DOHH2 (cell line): ENCODE measurements at regions not wholly inside any gene's neighbourhood (a gene's known extent, or its start where the extent isn't known, plus 50 kb on each side); places are given as distances from the start of the nearest gene placed in this dataset.

Experiments used
- H3F3A ChIP-seq: fragments of 200-600 bp; sonication (generic), shearing (Covaris generic); 2 replicates; pipeline ENCODE4 v1.6.0; 2016; ENCODE audit warnings: antibody characterized with exemption, mild to moderate bottlenecking; ENCODE audit not compliant: control insufficient read depth, insufficient read depth
- H3K27ac ChIP-seq: fragments of 200-600 bp; sonication (generic); 2 replicates; pipeline ENCODE4 v1.5.1; 2014; ENCODE audit warnings: low read depth, mild to moderate bottlenecking, low read length, moderate library complexity
- H3K27me3 ChIP-seq: fragments of 200-600 bp; sonication (generic); 2 replicates; pipeline ENCODE4 v1.6.1; 2014; ENCODE audit warnings: mild to moderate bottlenecking, low read length, mixed read lengths; ENCODE audit not compliant: control insufficient read depth
- H3K36me3 ChIP-seq: fragments of 200-600 bp; sonication (generic); 2 replicates; pipeline ENCODE4 v1.6.1; 2014; ENCODE audit warnings: mild to moderate bottlenecking, low read length, moderate library complexity, mixed read lengths; ENCODE audit not compliant: control insufficient read depth
- H3K4me1 ChIP-seq: fragments of 200-600 bp; sonication (generic); 2 replicates; pipeline ENCODE4 v1.6.1; 2014; ENCODE audit warnings: mild to moderate bottlenecking, low read length, mixed read lengths; ENCODE audit not compliant: control insufficient read depth
- H3K4me2 ChIP-seq: fragments of 200-600 bp; sonication (generic); 2 replicates; pipeline ENCODE4 v1.6.0; 2014; ENCODE audit warnings: mild to moderate bottlenecking, low read length, moderate library complexity
- H3K4me3 ChIP-seq: fragments of 200-600 bp; sonication (generic); 2 replicates; pipeline ENCODE4 v1.5.1; 2014; ENCODE audit warnings: mild to moderate bottlenecking, low read length, mixed read lengths
- H3K79me2 ChIP-seq: fragments of 200-600 bp; sonication (generic); 2 replicates; pipeline ENCODE4 v1.6.1; 2014; ENCODE audit warnings: mild to moderate bottlenecking, low read length, mixed read lengths; ENCODE audit not compliant: control insufficient read depth
- H3K9me2 ChIP-seq: fragments of 200-600 bp; sonication (generic); replicated peaks from 2 replicates; pipeline ENCODE4 v1.6.1; 2014; ENCODE audit warnings: mild to moderate bottlenecking, low read length, mixed read lengths; ENCODE audit not compliant: control insufficient read depth
- H3K9me3 ChIP-seq: fragments of 200-600 bp; sonication (generic); 2 replicates; pipeline ENCODE4 v1.6.1; 2014; ENCODE audit warnings: antibody characterized with exemption, low read length, mixed read lengths; ENCODE audit not compliant: control insufficient read depth, insufficient read depth
- H4K20me1 ChIP-seq: fragments of 200-600 bp; sonication (generic); 2 replicates; pipeline ENCODE4 v1.6.0; 2014; ENCODE audit warnings: low read depth, mild to moderate bottlenecking, antibody characterized with exemption, low read length, moderate library complexity; ENCODE audit not compliant: control insufficient read depth, insufficient read depth
- EZH2phosphoT487 ChIP-seq: fragments of 200-600 bp; sonication (generic); IDR thresholded peaks from 2 replicates; pipeline ENCODE4 v1.6.1; 2017; ENCODE audit warnings: borderline replicate concordance, mild to moderate bottlenecking, antibody characterized with exemption, low read length, moderate library complexity, mixed read lengths
- TF ChIP-seq, protein P1 (sequence below): fragments of 200-600 bp; sonication (generic); IDR thresholded peaks from one replicate; pipeline ENCODE4 v1.5.1; 2014; ENCODE audit warnings: antibody characterized with exemption, mild to moderate bottlenecking, low read depth, low read length; ENCODE audit not compliant: poor library complexity, severe bottlenecking

DNA sequence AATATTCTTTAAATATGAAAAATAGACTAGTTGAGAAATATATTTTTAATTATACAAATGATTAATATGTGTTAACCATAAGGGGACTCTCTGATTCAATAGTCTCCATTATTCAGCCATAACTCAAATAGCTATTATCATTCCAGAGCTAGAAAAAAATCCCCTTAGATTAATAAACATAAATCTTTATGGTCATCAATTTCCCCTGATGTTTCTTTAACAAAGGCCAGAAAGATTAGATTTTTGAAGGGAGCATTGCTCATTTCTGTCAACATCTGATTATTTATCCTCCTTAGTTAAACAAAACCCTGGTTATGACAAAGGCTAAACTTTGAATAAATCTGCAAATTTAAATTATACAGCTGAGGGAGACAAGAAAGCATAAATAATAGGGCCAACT is 215.7 kb downstream of the PLA2G4A start:
- TF ChIP-seq EZH2phosphoT487: no peak
- TF ChIP-seq, protein P1, sequence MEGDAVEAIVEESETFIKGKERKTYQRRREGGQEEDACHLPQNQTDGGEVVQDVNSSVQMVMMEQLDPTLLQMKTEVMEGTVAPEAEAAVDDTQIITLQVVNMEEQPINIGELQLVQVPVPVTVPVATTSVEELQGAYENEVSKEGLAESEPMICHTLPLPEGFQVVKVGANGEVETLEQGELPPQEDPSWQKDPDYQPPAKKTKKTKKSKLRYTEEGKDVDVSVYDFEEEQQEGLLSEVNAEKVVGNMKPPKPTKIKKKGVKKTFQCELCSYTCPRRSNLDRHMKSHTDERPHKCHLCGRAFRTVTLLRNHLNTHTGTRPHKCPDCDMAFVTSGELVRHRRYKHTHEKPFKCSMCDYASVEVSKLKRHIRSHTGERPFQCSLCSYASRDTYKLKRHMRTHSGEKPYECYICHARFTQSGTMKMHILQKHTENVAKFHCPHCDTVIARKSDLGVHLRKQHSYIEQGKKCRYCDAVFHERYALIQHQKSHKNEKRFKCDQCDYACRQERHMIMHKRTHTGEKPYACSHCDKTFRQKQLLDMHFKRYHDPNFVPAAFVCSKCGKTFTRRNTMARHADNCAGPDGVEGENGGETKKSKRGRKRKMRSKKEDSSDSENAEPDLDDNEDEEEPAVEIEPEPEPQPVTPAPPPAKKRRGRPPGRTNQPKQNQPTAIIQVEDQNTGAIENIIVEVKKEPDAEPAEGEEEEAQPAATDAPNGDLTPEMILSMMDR: no peak
- Histone ChIP-seq H3F3A (no peaks in the 10 kb centered on the region), H3K36me3 (no peaks in the 10 kb centered on the region), H3K9me2 (no peaks in the 10 kb centered on the region), H3K9me3 (no peaks in the 10 kb centered on the region), H3K4me1 (no peaks in the 10 kb centered on the region), H3K27me3 (no peaks in the 10 kb centered on the region), H3K4me2 (no peak overlapping the region), H3K4me3 (no peak overlapping the region), H3K27ac (no peak overlapping the region), H3K79me2 (no peaks in the 10 kb centered on the region), H4K20me1 (no peaks in the 10 kb centered on the region)

DNA sequence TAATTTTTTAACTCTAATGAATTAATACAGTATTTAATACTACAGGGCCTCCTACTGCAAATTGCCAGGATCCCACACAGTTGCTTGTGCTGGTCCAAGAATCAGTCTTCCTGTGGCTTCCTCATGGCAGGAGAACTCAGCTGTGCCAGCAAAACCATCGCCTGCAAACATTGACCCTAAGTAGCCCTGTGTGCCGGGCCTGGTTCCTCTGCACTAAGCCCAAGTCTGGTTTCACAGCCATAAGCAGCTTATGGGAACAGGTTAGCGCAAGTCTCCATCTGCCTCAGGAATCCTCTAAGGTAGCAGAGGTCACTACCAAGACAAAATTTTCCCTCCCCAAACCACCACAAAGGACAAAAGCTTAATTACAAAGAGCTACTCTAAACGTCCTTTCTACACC is 216.6 kb downstream of the PLA2G4A start:
- Histone ChIP-seq H3K4me2 (no peak overlapping the region), H3K27ac (no peak overlapping the region), H3K4me1 (no peaks in the 10 kb centered on the region), H3K9me3 (no peaks in the 10 kb centered on the region), H3F3A (no peaks in the 10 kb centered on the region), H3K36me3 (no peaks in the 10 kb centered on the region), H3K4me3 (no peak overlapping the region), H4K20me1 (no peaks in the 10 kb centered on the region), H3K79me2 (no peaks in the 10 kb centered on the region), H3K27me3 (no peaks in the 10 kb centered on the region), H3K9me2 (no peaks in the 10 kb centered on the region)
- TF ChIP-seq, protein P1: no peak
- TF ChIP-seq EZH2phosphoT487: no peak

DNA sequence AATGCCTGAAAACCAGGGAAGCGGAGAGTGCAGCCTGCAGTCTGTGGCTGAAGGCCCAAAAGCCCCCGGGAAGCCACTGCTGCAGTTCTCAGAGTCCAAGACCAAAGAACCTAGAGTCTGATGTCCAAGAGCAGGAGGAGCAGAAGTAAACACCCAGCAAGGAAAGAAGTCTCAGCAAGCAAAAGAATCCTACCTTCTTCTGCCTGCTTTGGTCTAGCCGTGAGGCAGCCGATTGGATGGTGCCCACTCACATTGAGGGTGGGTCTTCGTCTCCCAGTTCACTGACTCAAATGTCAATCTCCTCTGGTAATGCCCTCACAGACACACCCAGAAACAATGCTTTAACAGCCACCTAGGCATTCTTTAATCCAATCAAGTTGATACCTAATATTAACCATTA is 217.5 kb downstream of the PLA2G4A start:
- Histone ChIP-seq H3K4me3 (no peak overlapping the region), H3K27ac (no peak overlapping the region), H3F3A (no peaks in the 10 kb centered on the region), H3K9me2 (no peaks in the 10 kb centered on the region), H3K4me1 (no peaks in the 10 kb centered on the region), H3K9me3 (no peaks in the 10 kb centered on the region), H3K27me3 (no peaks in the 10 kb centered on the region), H4K20me1 (no peaks in the 10 kb centered on the region), H3K79me2 (no peaks in the 10 kb centered on the region), H3K36me3 (no peaks in the 10 kb centered on the region), H3K4me2 (no peak overlapping the region)
- no peak for TF ChIP-seq EZH2phosphoT487
- TF ChIP-seq, protein P1: no peak

DNA sequence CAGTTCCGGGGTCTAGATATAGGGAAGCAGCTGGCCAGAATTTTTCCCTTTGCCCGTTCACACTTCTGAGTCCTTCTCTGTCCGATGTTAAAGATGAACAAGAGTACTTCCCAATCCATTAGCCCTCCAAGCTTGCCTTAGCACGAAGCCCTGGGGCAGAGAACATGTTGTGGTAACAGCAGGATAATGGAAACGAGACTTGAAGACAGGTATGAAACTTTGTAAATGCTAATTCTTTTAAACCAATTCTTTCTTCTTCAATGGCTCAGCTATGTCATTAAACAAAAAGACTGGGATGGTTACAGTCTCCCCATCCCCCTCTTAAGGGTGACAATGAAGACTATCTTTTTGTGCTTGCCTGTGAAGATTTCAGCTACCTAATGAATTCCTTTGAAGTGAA is 218.5 kb downstream of the PLA2G4A start:
- H3K4me1 ChIP-seq: no peaks in the 10 kb centered on the region
- no peaks in the 10 kb centered on the region for H3K9me3 ChIP-seq
- no peaks in the 10 kb centered on the region for H4K20me1 ChIP-seq
- no peak overlapping the region for H3K4me3 ChIP-seq
- H3K4me2 ChIP-seq: no peak overlapping the region
- H3K27me3 ChIP-seq: no peaks in the 10 kb centered on the region
- no peaks in the 10 kb centered on the region for H3K9me2 ChIP-seq
- no peak overlapping the region for H3K27ac ChIP-seq
- no peaks in the 10 kb centered on the region for H3F3A ChIP-seq
- no peaks in the 10 kb centered on the region for H3K36me3 ChIP-seq
- TF ChIP-seq, protein P1: no peak
- TF ChIP-seq EZH2phosphoT487: no peak
- H3K79me2 ChIP-seq: no peaks in the 10 kb centered on the region
